Occipital lobe (tissue), 1 donor: ENCODE measurements at regions not wholly inside any gene's neighbourhood (a gene's known extent, or its start where the extent isn't known, plus 50 kb on each side); places are given as distances from the start of the nearest gene placed in this dataset.
"Not testable (repeated sequence)": the region's sequence is repeated elsewhere in the genome, so short reads cannot be mapped to it uniquely, and the experiment has no call there.

Experiments used
- DNase-seq: peaks from one replicate; lab custom pipeline; 2025; lab: John Stamatoyannopoulos, UW

GRCh38 chr2:105502625-105503334, 103.9 kb upstream of the FHL2 start:
- no peak for DNase-seq

GRCh38 chr2:105498281-105498846, 99.5 kb upstream of the FHL2 start:
- no peak for DNase-seq

- no peak for DNase-seq
These were observed 98.2 kb upstream of the FHL2 start for GRCh38 chr2:105497094-105497493.

- DNase-seq = no peak
These were observed 97.4 kb upstream of the FHL2 start for GRCh38 chr2:105496271-105496670.

- DNase-seq = no peak
These were observed 96.0 kb upstream of the FHL2 start for GRCh38 chr2:105494683-105495425.

- no peak for DNase-seq
These were observed 92.1 kb upstream of the FHL2 start for GRCh38 chr2:105490956-105491355.

GRCh38 chr2:105490204-105490603, 91.4 kb upstream of the FHL2 start:
- no peak for DNase-seq

GRCh38 chr2:105489168-105489878, 90.5 kb upstream of the FHL2 start:
- no peak for DNase-seq

GRCh38 chr2:105488285-105488684, 89.4 kb upstream of the FHL2 start:
- DNase-seq = no peak

GRCh38 chr2:105487142-105488069, 88.6 kb upstream of the FHL2 start:
- no peak for DNase-seq

GRCh38 chr2:105486762-105487141, 87.9 kb upstream of the FHL2 start:
- no peak for DNase-seq

- DNase-seq = no peak
These were observed 79.8 kb upstream of the FHL2 start for GRCh38 chr2:105478670-105479069.

GRCh38 chr2:105477050-105477620, 78.3 kb upstream of the FHL2 start:
- DNase-seq = not testable (repeated sequence)

- no peak for DNase-seq
These were observed 74.2 kb upstream of the FHL2 start for GRCh38 chr2:105473011-105473410.

- no peak for DNase-seq
These were observed 72.1 kb upstream of the FHL2 start for GRCh38 chr2:105470979-105471378.

- DNase-seq = no peak
These were observed 70.9 kb upstream of the FHL2 start for GRCh38 chr2:105469781-105470180.

GRCh38 chr2:105468582-105469042, 69.8 kb upstream of the FHL2 start:
- no peak for DNase-seq

- DNase-seq = no peak
These were observed 65.5 kb upstream of the FHL2 start for GRCh38 chr2:105464325-105464724.

GRCh38 chr2:105460048-105460732, 61.3 kb upstream of the FHL2 start:
- no peak for DNase-seq

GRCh38 chr2:105458076-105458475, 59.2 kb upstream of the FHL2 start:
- no peak for DNase-seq
